NK-92 treated with Interleukin-12 subunit alpha and Interleukin-12 subunit beta, amount 100 ng/mL, for 24 hours (cell line): ENCODE measurements at regions not wholly inside any gene's neighbourhood (a gene's known extent, or its start where the extent isn't known, plus 50 kb on each side); places are given as distances from the start of the nearest gene placed in this dataset.

Source experiments
- DNase-seq: peaks from one replicate; lab custom pipeline; 2025; lab: John Stamatoyannopoulos, UW

- no peak for DNase-seq
These were observed 51.0 kb upstream of the CEP162 start for GRCh38 chr6:84278321-84278998.
